Uterus (tissue), 3 donors: ENCODE measurements at regions not wholly inside any gene's neighbourhood (a gene's known extent, or its start where the extent isn't known, plus 50 kb on each side); places are given as distances from the start of the nearest gene placed in this dataset.

Experiments used
- DNase-seq, 2 donors: peaks; one replicate each; pipeline ENCODE4 v3.0.0-alpha.2; 2019 to 2020
- H3K27ac ChIP-seq, 2 donors: fragments of 200-600 bp; sonication (generic); 1 replicate in 1 of 2; 2 replicates in 1 of 2; pipeline ENCODE4 v1.5.1; 2016 to 2018
- H3K27me3 ChIP-seq, 2 donors: fragments of 200-600 bp; sonication (generic); one replicate each; pipeline ENCODE4 v1.5.1; 2018 to 2019; ENCODE audit warnings: control low read depth in 1 of 2
- H3K36me3 ChIP-seq, 2 donors: fragments of 200-600 bp; sonication (generic); one replicate each; pipeline ENCODE4 v1.5.1; 2019; ENCODE audit warnings: control low read depth in 1 of 2
- H3K4me1 ChIP-seq, 2 donors: fragments of 200-600 bp; sonication (generic); one replicate each; pipeline ENCODE4 v1.5.1; 2018 to 2019; ENCODE audit warnings: control low read depth in 1 of 2
- H3K4me3 ChIP-seq, 2 donors: fragments of 200-600 bp; sonication (generic); 1 replicate in 1 of 2; 2 replicates in 1 of 2; pipeline ENCODE4 v1.5.1; 2018 to 2019; ENCODE audit warnings: mild to moderate bottlenecking in 1 of 2
- H3K9me3 ChIP-seq, 2 donors: fragments of 200-600 bp; sonication (generic); one replicate each; pipeline ENCODE4 v1.5.1; 2019; ENCODE audit warnings: control low read depth in 1 of 2
- POLR2A ChIP-seq, 2 donors: fragments of 450-650 bp; IDR thresholded peaks; one replicate each; pipeline ENCODE4 v1.6.1; 2016; ENCODE audit warnings: antibody characterized with exemption in 2 of 2, mild to moderate bottlenecking in 1 of 2, moderate library complexity in 1 of 2
- intact Hi-C: fragments of 100-400 bp; cut with DNase I; formaldehyde crosslinking; loops from one replicate; pipeline ENCODE4 v1.15.1; 2023; ENCODE audit warnings: low total_unique reads
- TF ChIP-seq, protein P1 (sequence below), 4 experiments: fragments of 200-600 bp in 2 of 4; fragments of 450-650 bp in 2 of 4; sonication (generic) in 2 of 4; IDR thresholded peaks; one replicate each; pipeline ENCODE4 v1.5.1; 2016 to 2019; ENCODE audit warnings: antibody characterized with exemption in 4 of 4, mild to moderate bottlenecking in 2 of 4, moderate library complexity in 1 of 4
- donor health status: DM: yes; HTN: yes; CAD: no.

DNA sequence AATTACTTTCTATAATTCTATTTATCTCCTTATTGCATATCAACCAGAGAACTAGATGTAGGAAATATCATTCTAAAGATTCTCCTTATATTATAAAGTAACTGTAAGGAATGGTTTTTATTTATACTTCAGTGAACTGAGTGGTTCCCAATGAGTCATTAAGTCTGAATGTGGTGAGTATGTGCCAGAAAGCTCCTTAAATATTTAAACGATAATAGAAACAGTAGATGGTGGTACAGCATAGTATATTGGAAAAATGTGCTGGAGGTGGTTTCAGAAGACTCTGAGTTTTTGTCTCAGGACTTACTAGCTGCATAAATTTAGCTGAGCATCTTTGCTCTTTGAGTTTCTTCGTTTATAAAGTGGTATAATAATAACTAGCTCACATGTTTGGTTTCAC is 653.5 kb downstream of the FAM181B start:
- no peak for DNase-seq
- intact Hi-C loops: no loop called here

DNA sequence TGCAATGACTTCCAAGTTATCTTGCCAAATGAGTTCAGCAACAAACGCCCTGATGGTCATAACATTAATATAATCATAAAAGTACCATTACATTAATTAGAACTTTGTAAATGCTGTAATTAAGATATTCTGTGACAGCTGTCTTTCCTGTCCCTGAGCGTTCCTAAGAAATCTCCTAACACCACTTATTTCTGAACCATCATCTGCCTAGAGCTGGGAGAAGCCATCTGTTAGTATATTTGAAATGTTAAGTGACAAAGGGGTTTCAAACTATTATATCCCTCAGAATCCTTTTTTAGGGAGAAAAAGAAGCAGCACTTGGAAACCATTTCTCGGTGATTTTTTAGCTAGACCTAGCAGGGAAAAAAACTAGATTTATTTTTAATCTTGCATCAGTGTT is 657.5 kb downstream of the FAM181B start:
- Histone ChIP-seq H3K4me3 (no peak overlapping the region), H3K9me3 (no peaks in the 10 kb centered on the region), H3K4me1 (no peaks in the 10 kb centered on the region), H3K36me3 (no peaks in the 10 kb centered on the region), H3K27ac (no peak overlapping the region), H3K27me3 (no peaks in the 10 kb centered on the region)
- no peak for DNase-seq
- TF ChIP-seq, protein P1, sequence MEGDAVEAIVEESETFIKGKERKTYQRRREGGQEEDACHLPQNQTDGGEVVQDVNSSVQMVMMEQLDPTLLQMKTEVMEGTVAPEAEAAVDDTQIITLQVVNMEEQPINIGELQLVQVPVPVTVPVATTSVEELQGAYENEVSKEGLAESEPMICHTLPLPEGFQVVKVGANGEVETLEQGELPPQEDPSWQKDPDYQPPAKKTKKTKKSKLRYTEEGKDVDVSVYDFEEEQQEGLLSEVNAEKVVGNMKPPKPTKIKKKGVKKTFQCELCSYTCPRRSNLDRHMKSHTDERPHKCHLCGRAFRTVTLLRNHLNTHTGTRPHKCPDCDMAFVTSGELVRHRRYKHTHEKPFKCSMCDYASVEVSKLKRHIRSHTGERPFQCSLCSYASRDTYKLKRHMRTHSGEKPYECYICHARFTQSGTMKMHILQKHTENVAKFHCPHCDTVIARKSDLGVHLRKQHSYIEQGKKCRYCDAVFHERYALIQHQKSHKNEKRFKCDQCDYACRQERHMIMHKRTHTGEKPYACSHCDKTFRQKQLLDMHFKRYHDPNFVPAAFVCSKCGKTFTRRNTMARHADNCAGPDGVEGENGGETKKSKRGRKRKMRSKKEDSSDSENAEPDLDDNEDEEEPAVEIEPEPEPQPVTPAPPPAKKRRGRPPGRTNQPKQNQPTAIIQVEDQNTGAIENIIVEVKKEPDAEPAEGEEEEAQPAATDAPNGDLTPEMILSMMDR (IDR thresholded peaks at IDR 0.05): no peak
- intact Hi-C loops: no loop called here

More for the DNA sequence above, 653.5 kb downstream of the FAM181B start:
- Histone ChIP-seq H3K4me3 (no peak overlapping the region), H3K9me3 (no peaks in the 10 kb centered on the region), H3K27ac (no peak overlapping the region), H3K36me3 (no peaks in the 10 kb centered on the region), H3K4me1 (no peaks in the 10 kb centered on the region), H3K27me3 (no peaks in the 10 kb centered on the region)
- no peak for TF ChIP-seq POLR2A (IDR thresholded peaks at IDR 0.05)
- TF ChIP-seq, protein P1 (IDR thresholded peaks at IDR 0.05): no peak

DNA sequence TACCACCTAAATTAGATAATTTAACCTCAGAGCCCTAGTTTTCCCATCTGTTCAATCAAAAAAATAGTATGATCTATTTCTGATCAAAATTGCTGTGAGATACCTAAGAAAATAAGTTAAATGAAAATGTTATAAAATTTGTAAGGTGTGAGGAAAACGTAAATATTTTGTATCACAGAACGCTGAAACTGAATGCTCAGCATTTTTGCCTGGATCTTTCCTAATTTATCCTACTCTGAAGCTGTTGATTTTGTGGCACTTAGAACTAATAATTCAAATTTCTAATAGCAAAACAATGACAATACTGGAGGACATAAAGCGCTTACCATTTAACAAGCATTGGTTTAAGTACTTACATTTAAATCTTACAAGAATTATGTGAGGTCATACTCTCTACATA is 674.2 kb downstream of the FAM181B start:
- Histone ChIP-seq H3K9me3 (no peaks in the 10 kb centered on the region), H3K4me3 (no peak overlapping the region), H3K4me1 (no peaks in the 10 kb centered on the region), H3K36me3 (no peaks in the 10 kb centered on the region), H3K27me3 (no peaks in the 10 kb centered on the region), H3K27ac (no peak overlapping the region)
- no peak for DNase-seq
- intact Hi-C loops: no loop called here
- no peak for TF ChIP-seq POLR2A (IDR thresholded peaks at IDR 0.05)
- TF ChIP-seq, protein P1 (IDR thresholded peaks at IDR 0.05): no peak

DNA sequence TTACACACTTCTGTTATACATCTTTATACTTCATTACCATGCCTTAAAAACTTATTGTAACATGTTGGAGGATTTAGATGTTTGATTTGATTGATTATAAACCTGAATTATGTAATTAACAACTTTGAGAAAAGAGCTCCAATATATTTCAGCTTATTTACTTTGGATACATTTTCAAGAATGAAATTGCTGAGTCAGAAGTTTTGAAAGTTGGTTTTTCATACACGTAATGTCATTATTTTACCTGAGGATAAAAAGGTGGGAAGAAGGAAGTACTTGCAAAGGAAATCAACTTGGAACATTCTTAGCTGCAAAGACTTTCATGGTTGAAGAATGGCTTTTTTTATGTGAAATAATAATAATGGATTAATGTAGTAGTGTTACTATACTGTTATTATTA is 677.2 kb downstream of the FAM181B start:
- Histone ChIP-seq H3K4me1 (no peaks in the 10 kb centered on the region), H3K27me3 (no peaks in the 10 kb centered on the region), H3K9me3 (no peaks in the 10 kb centered on the region), H3K27ac (no peak overlapping the region), H3K4me3 (no peak overlapping the region), H3K36me3 (no peaks in the 10 kb centered on the region)
- intact Hi-C loops: no loop called here
- no peak for DNase-seq
- TF ChIP-seq, protein P1 (IDR thresholded peaks at IDR 0.05): no peak
- TF ChIP-seq POLR2A (IDR thresholded peaks at IDR 0.05): no peak

DNA sequence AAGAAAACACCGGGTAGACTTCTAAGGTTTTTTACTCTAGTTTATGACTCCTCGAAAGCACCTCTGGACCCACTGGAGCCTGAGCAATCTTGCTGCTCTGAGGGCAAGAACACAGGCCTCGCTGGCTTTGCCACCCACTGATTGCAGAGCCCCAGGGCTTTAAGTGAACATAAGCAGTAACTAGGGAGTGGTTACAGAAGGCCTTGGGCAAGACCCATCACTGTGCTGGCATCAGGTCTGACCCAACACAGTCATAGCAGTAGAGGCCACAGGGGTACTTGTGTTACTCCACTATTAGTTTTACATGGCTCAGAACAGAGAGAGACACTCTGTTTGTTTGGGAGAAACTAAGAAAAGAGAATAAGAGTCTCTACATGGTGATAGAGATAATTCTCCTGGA is 684.5 kb downstream of the FAM181B start:
- no peaks in the 10 kb centered on the region for H3K27me3 ChIP-seq
- no peak for DNase-seq
- TF ChIP-seq, protein P1 (IDR thresholded peaks at IDR 0.05): no peak
- no peak for TF ChIP-seq POLR2A (IDR thresholded peaks at IDR 0.05)
- no peaks in the 10 kb centered on the region for H3K9me3 ChIP-seq
- H3K4me1 ChIP-seq: no peaks in the 10 kb centered on the region
- intact Hi-C loops: no loop called here
- H3K4me3 ChIP-seq: no peak overlapping the region
- no peak overlapping the region for H3K27ac ChIP-seq
- H3K36me3 ChIP-seq: no peaks in the 10 kb centered on the region
